Neural cell (in vitro differentiated cells): ENCODE measurements at regions not wholly inside any gene's neighbourhood (a gene's known extent, or its start where the extent isn't known, plus 50 kb on each side); places are given as distances from the start of the nearest gene placed in this dataset.

ENCODE experiments used
- H2AFZ ChIP-seq: fragments of 200-600, 300-800 bp; sonication (generic), shearing (Covaris generic); 2 replicates; pipeline ENCODE4 v1.6.0; 2014; ENCODE audit warnings: low read depth, mild to moderate bottlenecking, antibody characterized with exemption, low read length, moderate library complexity
- H3F3A ChIP-seq: fragments of 200-600 bp; shearing (Covaris generic); 2 replicates; pipeline ENCODE4 v1.6.1; 2016; ENCODE audit warnings: mild to moderate bottlenecking, moderate library complexity, mixed read lengths, antibody characterized with exemption, low read length; ENCODE audit not compliant: insufficient read depth, poor library complexity, severe bottlenecking
- H3K27ac ChIP-seq: fragments of 200-600, 300-800 bp; sonication (generic), shearing (Covaris generic); 2 replicates; pipeline ENCODE4 v1.5.1; 2014; ENCODE audit warnings: mild to moderate bottlenecking, low read length, moderate library complexity
- H3K27me3 ChIP-seq: fragments of 300-800, 200-600 bp; sonication (generic), shearing (Covaris generic); 2 replicates; pipeline ENCODE4 v1.6.0; 2014; ENCODE audit warnings: mild to moderate bottlenecking, low read depth, low read length, moderate library complexity; ENCODE audit not compliant: insufficient read depth
- H3K36me3 ChIP-seq: fragments of 300-800, 200-600 bp; sonication (generic), shearing (Covaris generic); 2 replicates; pipeline ENCODE4 v1.5.1; 2014; ENCODE audit warnings: mild to moderate bottlenecking, antibody characterized with exemption, low read length, moderate library complexity; ENCODE audit not compliant: insufficient read depth
- H3K4me2 ChIP-seq: fragments of 300-800, 200-600 bp; sonication (generic), shearing (Covaris generic); 2 replicates; pipeline ENCODE4 v1.6.0; 2014; ENCODE audit warnings: mild to moderate bottlenecking, low read length
- H3K4me3 ChIP-seq: fragments of 300-800, 200-600 bp; sonication (generic), shearing (Covaris generic); 2 replicates; pipeline ENCODE4 v1.5.1; 2014; ENCODE audit warnings: mild to moderate bottlenecking, low read length, moderate library complexity
- H3K79me2 ChIP-seq: fragments of 200-600 bp; shearing (Covaris generic); replicated peaks from 2 replicates; pipeline ENCODE4 v1.6.0; 2014; ENCODE audit warnings: mild to moderate bottlenecking, low read length, moderate library complexity; ENCODE audit not compliant: insufficient read depth
- H3K9ac ChIP-seq: fragments of 300-800, 200-600 bp; sonication (generic), shearing (Covaris generic); 2 replicates; pipeline ENCODE4 v1.6.1; 2016; ENCODE audit warnings: mild to moderate bottlenecking, low read length, mixed read lengths
- H3K9me2 ChIP-seq: fragments of 200-600 bp; shearing (Covaris generic); 2 replicates; pipeline ENCODE4 v1.6.1; 2016; ENCODE audit warnings: mild to moderate bottlenecking, low read length, mixed read lengths; ENCODE audit not compliant: insufficient read depth
- H3K9me3 ChIP-seq: fragments of 200-600, 300-800 bp; sonication (generic), shearing (Covaris generic); 2 replicates; pipeline ENCODE4 v1.6.1; 2016; ENCODE audit warnings: mild to moderate bottlenecking, mixed run types, low read length, moderate library complexity, mixed read lengths
- H4K20me1 ChIP-seq: fragments of 200-600 bp; shearing (Covaris generic); 2 replicates; pipeline ENCODE4 v1.6.1; 2016; ENCODE audit warnings: mild to moderate bottlenecking, mixed run types; ENCODE audit not compliant: insufficient read depth
- CTCF ChIP-seq: fragments of 450-650 bp; IDR thresholded peaks from 2 replicates; pipeline ENCODE4 v1.5.1; 2014; ENCODE audit warnings: antibody characterized with exemption, mild to moderate bottlenecking, moderate library complexity; ENCODE audit not compliant: poor library complexity, severe bottlenecking
- EP300 ChIP-seq: fragments of 450-650 bp; conservative IDR thresholded peaks from 2 replicates; pipeline ENCODE4 v1.6.1; 2014; ENCODE audit warnings: antibody characterized with exemption, mild to moderate bottlenecking, moderate library complexity; ENCODE audit not compliant: poor library complexity, severe bottlenecking
- EZH2 ChIP-seq: fragments of 200-600, 300-800 bp; shearing (Covaris generic), sonication (generic); IDR thresholded peaks from 2 replicates; pipeline ENCODE4 v1.6.1; 2014; ENCODE audit warnings: antibody characterized with exemption, low read length, borderline replicate concordance, mild to moderate bottlenecking; ENCODE audit not compliant: insufficient read depth, poor library complexity, severe bottlenecking
- MXI1 ChIP-seq: fragments of 450-650 bp; conservative IDR thresholded peaks from 2 replicates; pipeline ENCODE4 v1.6.1; 2014; ENCODE audit warnings: antibody characterized with exemption, mild to moderate bottlenecking; ENCODE audit not compliant: poor library complexity, severe bottlenecking
- POLR2AphosphoS5 ChIP-seq: IDR thresholded peaks from 2 replicates; pipeline ENCODE4 v1.6.1; 2012
- RAD21 ChIP-seq: fragments of 450-650 bp; conservative IDR thresholded peaks from 2 replicates; pipeline ENCODE4 v1.6.1; 2014; ENCODE audit warnings: antibody characterized with exemption, mild to moderate bottlenecking, moderate library complexity
- REST ChIP-seq: IDR thresholded peaks from 2 replicates; pipeline ENCODE4 v1.6.1; 2012; ENCODE audit warnings: borderline replicate concordance
- SMC3 ChIP-seq: fragments of 450-650 bp; conservative IDR thresholded peaks from 2 replicates; pipeline ENCODE4 v1.6.1; 2014; ENCODE audit warnings: antibody characterized with exemption, mild to moderate bottlenecking, moderate library complexity; ENCODE audit not compliant: poor library complexity
- TAF1 ChIP-seq: IDR thresholded peaks from 2 replicates; pipeline ENCODE4 v1.6.1; 2012; ENCODE audit warnings: low read depth

- H3K4me3 ChIP-seq: no peak overlapping the region
- no peak overlapping the region for H3K9ac ChIP-seq
- no peaks in the 10 kb centered on the region for H4K20me1 ChIP-seq
- TF ChIP-seq MXI1: no peak
- TF ChIP-seq EZH2: no peak
- no peak for TF ChIP-seq TAF1
- H3K4me2 ChIP-seq: no peak overlapping the region
- no peak overlapping the region for H3K27ac ChIP-seq
- H3F3A ChIP-seq: no peaks in the 10 kb centered on the region
- H3K9me2 ChIP-seq: no peaks in the 10 kb centered on the region
- no peaks in the 10 kb centered on the region for H3K27me3 ChIP-seq
- H3K36me3 ChIP-seq: no peaks in the 10 kb centered on the region
- no peaks in the 10 kb centered on the region for H3K79me2 ChIP-seq
- H2AFZ ChIP-seq: no peak overlapping the region
- no peaks in the 10 kb centered on the region for H3K9me3 ChIP-seq
These were observed 492.9 kb downstream of the IGSF11 start for GRCh38 chr3:118541796-118542195.

GRCh38 chr3:118543832-118544231, 490.8 kb downstream of the IGSF11 start:
- no peaks in the 10 kb centered on the region for H3K9me3 ChIP-seq
- H3K79me2 ChIP-seq: no peaks in the 10 kb centered on the region
- H4K20me1 ChIP-seq: no peaks in the 10 kb centered on the region
- no peak overlapping the region for H3K9ac ChIP-seq
- peak overlapping the region; percentile 59 for H3K27ac ChIP-seq
- TF ChIP-seq RAD21 (peak; percentile 28), SMC3 (no peak), REST (peak; percentile 91), EZH2 (no peak), CTCF (no peak), TAF1 (no peak), EP300 (peak; percentile 96), MXI1 (no peak), POLR2AphosphoS5 (peak; percentile 75)
- H3K27me3 ChIP-seq: no peaks in the 10 kb centered on the region
- no peak overlapping the region for H2AFZ ChIP-seq
- H3K4me2 ChIP-seq: no peak overlapping the region
- no peaks in the 10 kb centered on the region for H3K9me2 ChIP-seq
- no peaks in the 10 kb centered on the region for H3F3A ChIP-seq
- H3K4me3 ChIP-seq: no peak overlapping the region
- no peaks in the 10 kb centered on the region for H3K36me3 ChIP-seq

DNA sequence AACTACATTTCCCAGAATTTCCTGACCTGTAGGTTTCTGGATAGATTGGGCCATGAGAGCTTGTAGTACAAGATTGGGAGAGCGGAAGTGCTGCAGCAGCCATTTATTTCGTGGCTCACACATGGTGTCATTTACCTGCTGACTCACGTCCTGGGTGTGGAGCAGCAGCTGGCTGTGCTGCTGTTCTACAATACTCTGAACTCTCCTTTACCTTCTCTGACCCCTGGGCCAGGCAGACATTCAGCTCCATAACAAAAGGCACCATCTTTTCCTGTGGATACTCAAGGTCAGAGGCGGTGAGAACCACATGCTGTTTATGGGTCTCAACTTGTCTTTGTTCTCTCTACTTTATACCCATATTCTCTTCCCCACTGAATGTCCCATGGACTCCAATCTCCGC, 490.2 kb downstream of the IGSF11 start:
- H3K9me3 ChIP-seq: no peaks in the 10 kb centered on the region
- no peaks in the 10 kb centered on the region for H3K9me2 ChIP-seq
- no peak overlapping the region for H3K9ac ChIP-seq
- no peak overlapping the region for H3K4me3 ChIP-seq
- no peaks in the 10 kb centered on the region for H3K79me2 ChIP-seq
- H4K20me1 ChIP-seq: no peaks in the 10 kb centered on the region
- no peaks in the 10 kb centered on the region for H3K27me3 ChIP-seq
- no peak overlapping the region for H2AFZ ChIP-seq
- TF ChIP-seq REST (no peak), TAF1 (no peak), SMC3 (no peak), MXI1 (no peak), EP300 (no peak), CTCF (no peak), EZH2 (no peak), POLR2AphosphoS5 (no peak), RAD21 (no peak)
- no peaks in the 10 kb centered on the region for H3K36me3 ChIP-seq
- no peaks in the 10 kb centered on the region for H3F3A ChIP-seq
- H3K4me2 ChIP-seq: no peak overlapping the region
- peak overlapping the region; percentile 59 for H3K27ac ChIP-seq
